Neural crest cell (in vitro differentiated cells): ENCODE measurements at regions not wholly inside any gene's neighbourhood (a gene's known extent, or its start where the extent isn't known, plus 50 kb on each side); places are given as distances from the start of the nearest gene placed in this dataset.
A peak's percentile ranks its signal among the peaks of the same experiment; 100 is the strongest.

Experiments used
- DNase-seq: peaks from one replicate; pipeline ENCODE4 v3.0.0; 2021; ENCODE audit warnings: low read depth, mixed read lengths, low spot score
- H3K27ac Mint-ChIP-seq: one replicate; pipeline ENCODE4 v1.8.0; 2021; ENCODE audit warnings: mild to moderate bottlenecking, mixed read lengths; ENCODE audit not compliant: unreplicated experiment
- H3K27me3 Mint-ChIP-seq: 2 replicates; pipeline ENCODE4 v1.8.0; 2021; ENCODE audit warnings: low read depth, mild to moderate bottlenecking, mixed read lengths
- H3K36me3 Mint-ChIP-seq: 2 replicates; pipeline ENCODE4 v1.8.0; 2021; ENCODE audit warnings: low read depth, mild to moderate bottlenecking, mixed read lengths
- H3K4me1 Mint-ChIP-seq: 2 replicates; pipeline ENCODE4 v1.8.0; 2021; ENCODE audit warnings: mixed read lengths
- H3K4me3 Mint-ChIP-seq: one replicate; pipeline ENCODE4 v1.8.0; 2021; ENCODE audit warnings: mild to moderate bottlenecking, mixed read lengths
- H3K9me3 Mint-ChIP-seq: 2 replicates; pipeline ENCODE4 v1.8.0; 2021; ENCODE audit warnings: mixed read lengths
- TF ChIP-seq, protein P1 (sequence below): fragments of 200-600 bp; sonication (generic); conservative IDR thresholded peaks from 2 replicates; pipeline ENCODE4 v1.5.0; 2021; ENCODE audit warnings: antibody characterized with exemption, mild to moderate bottlenecking

DNA sequence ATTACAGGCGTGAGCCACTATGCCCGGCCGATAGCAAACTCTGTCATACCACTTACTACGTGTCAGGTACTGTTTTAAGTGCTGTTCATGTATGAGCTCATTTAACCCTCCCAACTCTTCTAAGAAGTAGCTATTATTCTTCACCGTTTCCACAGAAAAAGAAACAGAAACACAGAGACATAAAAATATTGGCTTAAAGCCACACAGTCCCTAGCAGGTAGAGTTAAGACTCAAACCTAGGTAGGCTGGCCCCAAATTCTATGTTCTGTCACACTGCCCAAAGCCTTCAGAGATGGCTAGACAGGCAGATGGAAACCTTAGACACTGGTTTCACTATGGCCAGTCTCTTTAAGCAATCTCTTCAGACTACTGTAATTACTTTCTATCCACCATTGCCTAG lies 149.8 kb upstream of the KCNMB2 start:
- no peaks in the 10 kb centered on the region for H3K36me3 Mint-ChIP-seq
- H3K4me1 Mint-ChIP-seq = peaks cover 19% of the 10 kb centered on the region
- no peaks in the 10 kb centered on the region for H3K9me3 Mint-ChIP-seq
- DNase-seq = no peak
- H3K4me3 Mint-ChIP-seq = no peak overlapping the region
- H3K27me3 Mint-ChIP-seq = no peaks in the 10 kb centered on the region
- TF ChIP-seq, protein P1, sequence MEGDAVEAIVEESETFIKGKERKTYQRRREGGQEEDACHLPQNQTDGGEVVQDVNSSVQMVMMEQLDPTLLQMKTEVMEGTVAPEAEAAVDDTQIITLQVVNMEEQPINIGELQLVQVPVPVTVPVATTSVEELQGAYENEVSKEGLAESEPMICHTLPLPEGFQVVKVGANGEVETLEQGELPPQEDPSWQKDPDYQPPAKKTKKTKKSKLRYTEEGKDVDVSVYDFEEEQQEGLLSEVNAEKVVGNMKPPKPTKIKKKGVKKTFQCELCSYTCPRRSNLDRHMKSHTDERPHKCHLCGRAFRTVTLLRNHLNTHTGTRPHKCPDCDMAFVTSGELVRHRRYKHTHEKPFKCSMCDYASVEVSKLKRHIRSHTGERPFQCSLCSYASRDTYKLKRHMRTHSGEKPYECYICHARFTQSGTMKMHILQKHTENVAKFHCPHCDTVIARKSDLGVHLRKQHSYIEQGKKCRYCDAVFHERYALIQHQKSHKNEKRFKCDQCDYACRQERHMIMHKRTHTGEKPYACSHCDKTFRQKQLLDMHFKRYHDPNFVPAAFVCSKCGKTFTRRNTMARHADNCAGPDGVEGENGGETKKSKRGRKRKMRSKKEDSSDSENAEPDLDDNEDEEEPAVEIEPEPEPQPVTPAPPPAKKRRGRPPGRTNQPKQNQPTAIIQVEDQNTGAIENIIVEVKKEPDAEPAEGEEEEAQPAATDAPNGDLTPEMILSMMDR = no peak
- H3K27ac Mint-ChIP-seq = peak overlapping the region; percentile 36

DNA sequence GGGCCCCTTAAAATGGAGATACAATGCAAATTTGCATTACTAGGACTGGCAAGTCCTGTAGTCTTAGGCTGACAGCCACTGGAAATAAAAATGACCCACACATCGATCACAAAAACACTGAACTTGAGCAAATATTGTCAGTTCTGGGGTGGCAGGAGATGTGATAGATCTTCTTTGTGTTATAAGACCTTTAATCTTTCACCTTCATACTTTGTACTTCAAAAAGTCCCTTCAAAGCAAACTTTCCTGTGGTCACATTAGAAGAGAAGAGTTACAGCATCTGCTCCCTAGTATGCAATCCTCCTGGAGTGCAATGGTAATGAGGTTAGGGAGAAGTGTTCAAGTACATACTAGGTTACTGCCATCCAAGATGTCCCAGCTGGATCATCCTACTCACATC lies 149.4 kb upstream of the KCNMB2 start:
- Mint-ChIP-seq H3K4me1 (peaks cover 19% of the 10 kb centered on the region), H3K27me3 (no peaks in the 10 kb centered on the region), H3K9me3 (no peaks in the 10 kb centered on the region), H3K4me3 (no peak overlapping the region), H3K27ac (no peak overlapping the region), H3K36me3 (no peaks in the 10 kb centered on the region)
- TF ChIP-seq, protein P1 = no peak
- DNase-seq = no peak

DNA sequence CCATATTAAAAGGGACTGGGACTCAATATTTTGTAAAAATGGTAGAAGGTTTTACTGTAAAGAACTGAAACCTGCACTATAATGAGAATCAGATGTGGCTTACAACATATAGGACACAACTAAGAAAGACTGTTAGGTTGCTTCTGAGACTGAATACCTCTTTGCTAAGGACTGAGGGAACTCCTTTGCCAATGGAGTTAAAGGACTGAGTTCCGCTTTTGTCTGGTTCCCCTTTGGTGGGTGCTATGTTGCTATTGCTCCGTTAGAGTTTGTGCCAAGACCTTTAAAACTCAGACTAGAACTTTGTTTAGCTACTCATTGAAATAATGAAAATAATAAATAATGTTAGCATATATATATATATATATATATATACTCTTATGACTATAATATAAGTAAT lies 147.8 kb upstream of the KCNMB2 start:
- H3K4me1 Mint-ChIP-seq = peaks cover 19% of the 10 kb centered on the region
- H3K36me3 Mint-ChIP-seq = no peaks in the 10 kb centered on the region
- DNase-seq = no peak
- no peak overlapping the region for H3K27ac Mint-ChIP-seq
- H3K4me3 Mint-ChIP-seq = no peak overlapping the region
- TF ChIP-seq, protein P1 = no peak
- no peaks in the 10 kb centered on the region for H3K27me3 Mint-ChIP-seq
- H3K9me3 Mint-ChIP-seq = no peaks in the 10 kb centered on the region

DNA sequence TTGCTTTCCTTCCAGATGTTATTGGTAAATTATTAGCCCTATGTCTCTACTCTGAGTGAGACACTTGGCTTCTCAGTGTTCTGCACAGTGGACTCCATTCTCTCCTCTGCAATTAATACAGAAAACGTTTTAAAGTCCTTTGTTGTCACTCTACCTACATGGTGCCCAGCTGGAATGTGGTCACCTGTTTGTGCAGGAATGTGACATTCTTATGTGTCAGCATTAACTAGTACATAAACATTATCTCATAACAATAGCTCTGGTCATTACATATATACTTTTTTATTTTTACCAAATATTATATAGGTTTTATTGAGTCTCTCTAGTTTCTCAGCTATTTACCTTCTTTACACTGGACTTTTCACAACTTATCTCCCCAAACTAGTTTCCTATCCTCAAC lies 147.0 kb upstream of the KCNMB2 start:
- no peak overlapping the region for H3K27ac Mint-ChIP-seq
- peaks cover 18% of the 10 kb centered on the region for H3K4me1 Mint-ChIP-seq
- no peaks in the 10 kb centered on the region for H3K36me3 Mint-ChIP-seq
- H3K9me3 Mint-ChIP-seq = no peaks in the 10 kb centered on the region
- TF ChIP-seq, protein P1 = no peak
- H3K4me3 Mint-ChIP-seq = no peak overlapping the region
- no peak for DNase-seq
- H3K27me3 Mint-ChIP-seq = no peaks in the 10 kb centered on the region

DNA sequence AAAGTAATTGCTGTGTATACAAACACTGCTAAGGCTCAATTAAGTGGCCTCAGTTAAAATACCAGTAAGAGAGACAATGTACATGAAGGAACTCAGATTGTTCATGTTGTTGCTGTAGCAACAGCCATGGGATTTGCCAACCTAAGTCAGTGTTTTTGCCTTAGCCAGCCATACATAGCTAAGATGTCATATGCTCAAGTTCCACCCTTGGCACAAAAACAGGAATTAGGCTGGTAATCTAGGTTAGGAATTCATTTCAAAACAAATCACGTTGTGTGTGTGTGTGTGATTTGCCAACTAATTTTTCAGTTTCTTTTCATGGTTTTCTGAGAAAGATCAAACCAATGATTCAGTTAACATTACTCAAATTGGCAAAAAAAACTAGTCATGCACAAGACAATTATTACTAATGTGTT lies 143.7 kb upstream of the KCNMB2 start:
- DNase-seq = no peak
- no peaks in the 10 kb centered on the region for H3K27me3 Mint-ChIP-seq
- no peaks in the 10 kb centered on the region for H3K36me3 Mint-ChIP-seq
- H3K4me3 Mint-ChIP-seq = no peak overlapping the region
- TF ChIP-seq, protein P1 = no peak
- H3K4me1 Mint-ChIP-seq = peaks cover 3% of the 10 kb centered on the region
- H3K27ac Mint-ChIP-seq = no peak overlapping the region
- H3K9me3 Mint-ChIP-seq = no peaks in the 10 kb centered on the region

DNA sequence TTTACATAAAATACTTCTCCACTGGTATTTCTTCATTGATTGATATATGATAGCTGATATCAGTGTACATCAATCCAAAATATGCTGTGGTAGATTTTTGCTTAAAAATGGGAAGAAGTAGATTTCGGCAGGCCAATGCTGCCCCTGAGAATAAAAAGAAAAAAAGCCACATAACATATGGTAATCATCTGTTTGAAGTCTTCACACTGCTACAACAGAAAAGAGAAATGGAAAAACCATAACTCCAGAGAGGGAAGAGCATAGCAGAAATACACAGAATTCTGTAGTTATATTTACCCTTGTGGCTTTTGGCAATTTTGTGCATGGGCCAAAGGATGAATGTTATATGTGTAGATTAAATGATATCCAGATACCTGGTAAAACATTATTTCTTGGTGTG lies 143.1 kb upstream of the KCNMB2 start:
- H3K27me3 Mint-ChIP-seq = no peaks in the 10 kb centered on the region
- H3K27ac Mint-ChIP-seq = no peak overlapping the region
- peaks cover under 1% of the 10 kb centered on the region for H3K4me1 Mint-ChIP-seq
- H3K4me3 Mint-ChIP-seq = no peak overlapping the region
- DNase-seq = no peak
- TF ChIP-seq, protein P1 = no peak
- no peaks in the 10 kb centered on the region for H3K36me3 Mint-ChIP-seq
- no peaks in the 10 kb centered on the region for H3K9me3 Mint-ChIP-seq
